Activated naive CD4-positive, alpha-beta T cell treated with anti-CD3 and anti-CD28 coated beads, Interleukin-2, amount 50 U/mL, for 24 hours (primary cell): ENCODE measurements at regions not wholly inside any gene's neighbourhood (a gene's known extent, or its start where the extent isn't known, plus 50 kb on each side); places are given as distances from the start of the nearest gene placed in this dataset.

Experiments used
- H3K27ac Mint-ChIP-seq: one replicate; pipeline ENCODE4 v1.8.0; 2021; ENCODE audit warnings: mild to moderate bottlenecking, mixed read lengths
- H3K27me3 Mint-ChIP-seq: one replicate; pipeline ENCODE4 v1.8.0; 2021; ENCODE audit warnings: mixed read lengths
- H3K36me3 Mint-ChIP-seq: one replicate; pipeline ENCODE4 v1.8.0; 2021; ENCODE audit warnings: mixed read lengths
- H3K4me1 Mint-ChIP-seq: one replicate; pipeline ENCODE4 v1.8.0; 2021; ENCODE audit warnings: mixed read lengths
- H3K4me3 Mint-ChIP-seq: one replicate; pipeline ENCODE4 v1.8.0; 2021; ENCODE audit warnings: mild to moderate bottlenecking, mixed read lengths
- H3K9me3 Mint-ChIP-seq: one replicate; pipeline ENCODE4 v1.8.0; 2021; ENCODE audit warnings: mixed read lengths

DNA sequence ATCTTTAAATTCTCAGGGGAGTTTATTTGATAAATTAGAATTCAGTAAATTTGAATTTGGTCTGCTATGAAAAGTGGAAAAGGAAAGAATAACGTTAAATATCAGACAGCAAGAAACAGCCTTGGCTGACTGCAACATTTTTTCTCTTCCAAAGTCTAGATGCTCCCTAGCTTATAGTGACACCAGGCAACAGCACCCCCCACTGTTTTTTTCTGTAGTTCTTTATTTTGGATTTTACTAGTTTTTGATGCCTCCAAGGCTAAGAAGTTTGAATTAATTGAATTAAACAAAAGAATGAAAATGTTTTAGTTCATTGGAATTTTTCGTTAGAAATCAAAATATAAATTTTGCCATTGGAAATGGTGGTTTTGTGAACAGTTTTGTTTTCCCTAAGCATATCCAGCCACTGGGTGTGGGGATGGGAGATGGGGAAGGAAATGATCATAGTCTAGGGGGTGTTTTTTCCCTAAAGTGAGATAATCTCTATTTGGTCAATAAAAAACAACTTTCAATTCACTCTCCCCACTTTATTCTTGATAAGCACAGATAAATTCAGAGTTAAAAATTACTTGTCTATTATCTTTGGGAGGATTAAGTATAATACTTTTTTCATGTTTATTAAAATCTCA, 199.3 kb upstream of the CD180 start:
- Mint-ChIP-seq H3K27ac (no peak overlapping the region), H3K4me3 (no peak overlapping the region), H3K27me3 (no peaks in the 10 kb centered on the region), H3K9me3 (no peaks in the 10 kb centered on the region), H3K4me1 (no peaks in the 10 kb centered on the region), H3K36me3 (no peaks in the 10 kb centered on the region)

GRCh38 chr5:67393211-67393610, 196.6 kb upstream of the CD180 start:
- no peaks in the 10 kb centered on the region for H3K4me1 Mint-ChIP-seq
- no peak overlapping the region for H3K27ac Mint-ChIP-seq
- H3K36me3 Mint-ChIP-seq: no peaks in the 10 kb centered on the region
- no peak overlapping the region for H3K4me3 Mint-ChIP-seq
- H3K9me3 Mint-ChIP-seq: no peaks in the 10 kb centered on the region
- H3K27me3 Mint-ChIP-seq: no peaks in the 10 kb centered on the region

GRCh38 chr5:67390935-67391334, 194.3 kb upstream of the CD180 start:
- Mint-ChIP-seq H3K4me1 (no peaks in the 10 kb centered on the region), H3K27ac (no peak overlapping the region), H3K4me3 (no peak overlapping the region), H3K9me3 (no peaks in the 10 kb centered on the region), H3K27me3 (no peaks in the 10 kb centered on the region), H3K36me3 (no peaks in the 10 kb centered on the region)

DNA sequence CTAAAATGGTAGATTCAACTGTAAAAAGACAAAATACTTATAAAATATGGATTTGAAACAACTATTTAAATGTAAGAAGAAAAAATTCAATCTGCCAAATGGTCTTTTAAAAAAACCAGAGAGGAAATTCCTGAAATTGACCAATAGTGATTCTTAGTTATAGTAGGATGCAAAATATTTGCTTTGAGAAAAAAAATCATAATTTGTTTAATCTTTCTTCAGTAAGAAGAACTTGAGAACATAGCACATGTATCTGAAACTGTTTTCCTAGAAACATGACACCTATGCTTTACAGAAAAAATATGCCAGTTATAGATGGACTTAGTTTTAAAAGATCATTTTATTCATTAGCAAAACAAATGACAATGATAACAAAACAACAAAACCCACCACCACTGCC, 186.9 kb upstream of the CD180 start:
- Mint-ChIP-seq H3K27me3 (no peaks in the 10 kb centered on the region), H3K9me3 (no peaks in the 10 kb centered on the region), H3K4me3 (no peak overlapping the region), H3K4me1 (no peaks in the 10 kb centered on the region), H3K36me3 (no peaks in the 10 kb centered on the region), H3K27ac (no peak overlapping the region)

DNA sequence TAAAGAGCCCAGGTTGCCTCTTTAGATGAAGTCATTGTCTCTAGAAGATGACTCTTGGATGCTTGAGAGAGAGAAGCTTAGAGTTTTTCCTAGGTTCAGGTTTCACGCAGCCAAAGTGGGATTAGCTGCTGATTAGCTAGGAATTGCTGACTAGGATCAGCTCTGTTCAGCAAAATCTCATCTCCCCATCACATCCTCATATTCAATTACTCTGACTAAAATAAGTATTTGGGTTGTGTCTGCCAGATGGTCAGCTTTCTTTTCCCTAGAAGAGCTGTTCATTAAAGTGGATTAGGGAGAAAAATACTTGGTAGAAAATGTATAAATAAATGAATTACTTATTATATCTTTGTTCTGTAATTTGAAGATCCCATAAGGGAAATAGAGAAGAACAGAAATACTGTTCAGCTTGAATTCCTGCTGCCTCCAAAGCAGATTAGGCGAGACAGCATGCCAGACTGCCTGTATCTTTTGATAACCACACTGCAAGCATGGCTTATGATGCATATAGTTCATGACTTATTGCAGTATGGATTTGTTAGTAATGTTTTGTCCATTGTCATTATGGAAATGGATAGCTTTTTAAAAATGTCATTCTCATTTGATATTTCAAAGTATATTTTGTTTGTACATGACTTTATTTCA, 184.8 kb upstream of the CD180 start:
- Mint-ChIP-seq H3K27ac (no peak overlapping the region), H3K27me3 (peaks cover 1% of the 10 kb centered on the region), H3K36me3 (no peaks in the 10 kb centered on the region), H3K4me3 (no peak overlapping the region), H3K4me1 (no peaks in the 10 kb centered on the region), H3K9me3 (no peaks in the 10 kb centered on the region)

DNA sequence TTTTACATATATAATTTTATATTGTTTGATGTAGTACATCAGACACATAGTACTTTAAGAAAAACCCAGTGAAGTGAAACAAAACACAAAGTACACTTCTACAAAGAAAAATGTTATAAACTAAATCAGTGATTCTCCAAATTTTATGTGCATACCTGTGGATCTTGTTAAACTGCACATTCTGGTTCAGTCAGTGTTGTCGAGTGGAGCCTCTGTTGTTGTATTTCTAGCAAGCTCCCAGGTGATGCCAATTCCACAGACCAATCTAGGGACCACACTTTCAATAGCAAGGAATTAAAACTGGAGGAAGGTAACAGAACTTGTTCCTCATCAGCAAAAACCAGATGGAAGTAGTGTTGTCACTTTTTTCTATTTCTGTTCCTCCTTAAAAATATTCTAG, 183.8 kb upstream of the CD180 start:
- H3K27ac Mint-ChIP-seq: no peak overlapping the region
- peaks cover 1% of the 10 kb centered on the region for H3K27me3 Mint-ChIP-seq
- H3K4me3 Mint-ChIP-seq: no peak overlapping the region
- H3K4me1 Mint-ChIP-seq: no peaks in the 10 kb centered on the region
- no peaks in the 10 kb centered on the region for H3K36me3 Mint-ChIP-seq
- H3K9me3 Mint-ChIP-seq: no peaks in the 10 kb centered on the region

- H3K27me3 Mint-ChIP-seq: peaks cover 1% of the 10 kb centered on the region
- no peaks in the 10 kb centered on the region for H3K36me3 Mint-ChIP-seq
- H3K27ac Mint-ChIP-seq: no peak overlapping the region
- H3K4me1 Mint-ChIP-seq: no peaks in the 10 kb centered on the region
- H3K9me3 Mint-ChIP-seq: no peaks in the 10 kb centered on the region
- H3K4me3 Mint-ChIP-seq: no peak overlapping the region
These were observed 183.2 kb upstream of the CD180 start for GRCh38 chr5:67379753-67380152.

DNA sequence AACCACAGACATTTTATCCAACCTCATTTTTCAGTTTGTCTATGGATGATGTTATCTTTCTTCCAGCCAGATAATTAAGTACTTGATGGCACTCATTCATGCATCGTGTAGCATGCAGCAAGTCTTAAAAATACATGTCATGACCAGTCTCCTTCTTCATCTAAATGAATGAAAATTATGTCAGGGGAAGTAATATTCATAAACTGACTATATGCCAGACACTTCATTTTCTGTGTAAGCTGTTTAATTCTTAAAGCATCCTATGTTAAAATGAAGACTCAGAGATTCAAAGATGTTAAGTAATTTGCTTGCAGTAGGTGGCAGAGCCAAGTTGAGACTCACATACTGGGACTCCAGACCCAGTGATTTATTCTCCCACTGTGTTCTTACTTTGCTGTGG, 181.7 kb upstream of the CD180 start:
- Mint-ChIP-seq H3K9me3 (no peaks in the 10 kb centered on the region), H3K4me1 (no peaks in the 10 kb centered on the region), H3K36me3 (no peaks in the 10 kb centered on the region), H3K4me3 (no peak overlapping the region), H3K27me3 (peaks cover 1% of the 10 kb centered on the region), H3K27ac (no peak overlapping the region)

- Mint-ChIP-seq H3K4me1 (no peaks in the 10 kb centered on the region), H3K36me3 (no peaks in the 10 kb centered on the region), H3K9me3 (no peaks in the 10 kb centered on the region), H3K27ac (no peak overlapping the region), H3K27me3 (peaks cover 1% of the 10 kb centered on the region), H3K4me3 (no peak overlapping the region)
These were observed 181.0 kb upstream of the CD180 start for GRCh38 chr5:67377631-67378030.

DNA sequence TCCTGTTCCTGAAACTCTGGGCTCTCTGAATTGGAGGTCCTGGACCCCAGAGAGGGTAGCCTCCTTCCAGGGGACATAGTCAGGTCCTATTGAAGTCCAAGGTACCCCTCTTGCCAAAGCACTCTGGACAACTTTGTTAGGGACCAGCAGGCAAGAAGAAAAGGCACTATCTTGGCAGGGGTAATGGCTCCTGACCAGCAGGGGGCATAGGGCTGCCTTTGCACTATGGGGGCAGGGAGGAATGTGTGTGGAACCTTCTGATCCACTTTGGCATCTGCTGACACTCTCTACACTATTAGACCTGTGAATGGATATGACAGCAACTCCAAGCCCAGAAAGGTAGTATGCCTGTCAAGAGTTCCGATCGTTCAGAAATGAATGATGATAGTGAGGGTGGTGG, 179.0 kb upstream of the CD180 start:
- H3K27me3 Mint-ChIP-seq: peaks cover 1% of the 10 kb centered on the region
- H3K36me3 Mint-ChIP-seq: no peaks in the 10 kb centered on the region

GRCh38 chr5:67374378-67374777, 177.8 kb upstream of the CD180 start:
- no peaks in the 10 kb centered on the region for H3K4me1 Mint-ChIP-seq
- no peak overlapping the region for H3K27ac Mint-ChIP-seq
- H3K4me3 Mint-ChIP-seq: no peak overlapping the region
- H3K9me3 Mint-ChIP-seq: no peaks in the 10 kb centered on the region
- peaks cover 1% of the 10 kb centered on the region for H3K27me3 Mint-ChIP-seq
- H3K36me3 Mint-ChIP-seq: no peaks in the 10 kb centered on the region

More for the DNA sequence above, 179.0 kb upstream of the CD180 start:
- no peaks in the 10 kb centered on the region for H3K4me1 Mint-ChIP-seq
- no peak overlapping the region for H3K27ac Mint-ChIP-seq
- no peaks in the 10 kb centered on the region for H3K9me3 Mint-ChIP-seq
- H3K4me3 Mint-ChIP-seq: no peak overlapping the region

- H3K36me3 Mint-ChIP-seq: no peaks in the 10 kb centered on the region
- H3K4me1 Mint-ChIP-seq: no peaks in the 10 kb centered on the region
- H3K27me3 Mint-ChIP-seq: peaks cover 1% of the 10 kb centered on the region
- H3K9me3 Mint-ChIP-seq: no peaks in the 10 kb centered on the region
- H3K27ac Mint-ChIP-seq: no peak overlapping the region
- no peak overlapping the region for H3K4me3 Mint-ChIP-seq
These were observed 176.9 kb upstream of the CD180 start for GRCh38 chr5:67373518-67373917.

GRCh38 chr5:67372887-67373286, 176.3 kb upstream of the CD180 start:
- Mint-ChIP-seq H3K4me1 (no peaks in the 10 kb centered on the region), H3K36me3 (no peaks in the 10 kb centered on the region), H3K4me3 (no peak overlapping the region), H3K9me3 (no peaks in the 10 kb centered on the region), H3K27ac (no peak overlapping the region), H3K27me3 (peaks cover 1% of the 10 kb centered on the region)

DNA sequence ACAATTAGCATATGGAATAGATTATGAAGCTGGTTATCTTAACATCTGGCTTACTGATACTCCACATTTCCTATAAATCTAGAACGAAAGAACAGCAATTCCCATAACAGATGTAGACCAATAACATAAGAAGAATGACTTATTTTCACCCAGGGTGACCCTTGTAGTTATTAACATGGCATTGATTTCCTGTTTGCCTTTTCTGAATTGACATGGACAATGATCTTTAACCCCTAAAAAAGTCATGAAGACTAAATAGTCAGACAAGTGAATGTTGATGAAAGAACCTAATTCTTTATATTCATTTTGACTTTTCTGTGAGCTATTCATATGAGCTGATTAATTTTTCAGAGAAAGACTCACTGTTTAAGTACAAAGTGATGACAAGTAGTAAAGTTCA, 175.3 kb upstream of the CD180 start:
- Mint-ChIP-seq H3K4me3 (no peak overlapping the region), H3K36me3 (no peaks in the 10 kb centered on the region), H3K27ac (no peak overlapping the region), H3K4me1 (no peaks in the 10 kb centered on the region), H3K9me3 (no peaks in the 10 kb centered on the region), H3K27me3 (peaks cover 2% of the 10 kb centered on the region)

- H3K4me1 Mint-ChIP-seq: no peaks in the 10 kb centered on the region
- peaks cover 1% of the 10 kb centered on the region for H3K27me3 Mint-ChIP-seq
- no peaks in the 10 kb centered on the region for H3K9me3 Mint-ChIP-seq
- H3K4me3 Mint-ChIP-seq: no peak overlapping the region
- no peak overlapping the region for H3K27ac Mint-ChIP-seq
- no peaks in the 10 kb centered on the region for H3K36me3 Mint-ChIP-seq
These were observed 170.2 kb upstream of the CD180 start for GRCh38 chr5:67366691-67367395.

DNA sequence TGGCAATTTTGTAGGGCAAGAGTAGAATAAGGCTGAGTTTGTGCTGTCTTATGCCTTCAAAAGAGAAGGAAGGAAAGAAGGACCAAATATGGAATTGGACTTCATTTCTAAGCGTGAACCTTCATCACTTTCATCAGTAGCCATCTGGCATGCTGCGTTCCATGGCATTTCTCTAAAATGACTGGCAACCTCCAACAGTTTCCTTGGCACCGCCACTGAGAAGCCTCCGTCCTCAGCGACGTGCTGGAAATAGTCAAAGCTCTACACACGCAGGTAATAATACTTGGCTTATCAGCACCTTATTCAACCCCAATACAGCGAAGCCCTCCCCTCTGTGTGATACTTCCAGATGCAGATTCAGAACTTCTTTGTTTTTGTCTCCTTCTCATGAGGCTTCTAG, 169.7 kb upstream of the CD180 start:
- H3K27ac Mint-ChIP-seq: no peak overlapping the region
- no peaks in the 10 kb centered on the region for H3K9me3 Mint-ChIP-seq
- H3K4me1 Mint-ChIP-seq: no peaks in the 10 kb centered on the region
- no peaks in the 10 kb centered on the region for H3K36me3 Mint-ChIP-seq
- no peak overlapping the region for H3K4me3 Mint-ChIP-seq
- peaks cover 1% of the 10 kb centered on the region for H3K27me3 Mint-ChIP-seq
